K562 (cell line): ENCODE measurements at regions not wholly inside any gene's neighbourhood (a gene's known extent, or its start where the extent isn't known, plus 50 kb on each side); places are given as distances from the start of the nearest gene placed in this dataset.

Source experiments
- ATAC-seq: fragments of 200-7000 bp; cut with Tn5 transposase; 3 replicates; pipeline ENCODE4 v1.9.1; 2020; ENCODE audit warnings: moderate library complexity
- BruUV-seq: library from RNA; stranded (reverse); fragments of 400-500 nt; replicated peaks from 2 replicates; lab custom pipeline; 2021; lab: Mats Ljungman, UMichigan
- CTCF ChIA-PET: fragments of 300-600 bp; formaldehyde crosslinking; extraction: SDS; loops from one replicate; lab custom pipeline; 2021; ENCODE audit warnings: low intra/inter-chr PET ratio; lab: Yijun Ruan, JAX
- POLR2A ChIA-PET: fragments of 300-600, 350-650 bp; sonication (Branson Sonifier 250); formaldehyde crosslinking; extraction: SDS; loops from one replicate; lab custom pipeline; 2021; ENCODE audit warnings: antibody characterized with exemption, inconsistent platforms; lab: Yijun Ruan, JAX
- DNase-seq, 4 experiments: peaks; one replicate each; pipeline versions ENCODE4 v3.0.0 to v3.0.0-alpha.2; 2011 to 2018; ENCODE audit warnings: low spot score in 3 of 4, mixed read lengths in 3 of 4; ENCODE audit errors: extremely low read depth in 1 of 4
- FAIRE-seq: peaks from 2 replicates; lab custom pipeline; 2011; peaks lifted over from hg19 to GRCh38; lab: Jason Lieb, UNC
- H2AFZ ChIP-seq: 2 replicates; pipeline ENCODE4 v1.6.0; 2011; ENCODE audit warnings: low read depth, low read length, control low read depth, inconsistent platforms
- H3K27ac ChIP-seq: fragments of 200-600 bp; 3 replicates; pipeline ENCODE4 v1.8.0; 2011; ENCODE audit warnings: low read depth, mild to moderate bottlenecking, control low read depth, inconsistent platforms, low read length, moderate library complexity, mixed read lengths; ENCODE audit errors: extremely low read depth
- H3K27me3 ChIP-seq, 2 experiments: fragments of 300-600 bp in 1 of 2; 2 replicates in 1 of 2; 3 replicates in 1 of 2; pipeline versions ENCODE4 v1.6.0 to v1.8.0; 2011; ENCODE audit warnings: inconsistent platforms in 2 of 2, low read length in 2 of 2, mild to moderate bottlenecking in 1 of 2, mixed read lengths in 1 of 2, moderate library complexity in 1 of 2; ENCODE audit not compliant: control insufficient read depth in 2 of 2, insufficient read depth in 2 of 2
- H3K36me3 ChIP-seq: fragments of 300-600 bp; 3 replicates; pipeline ENCODE4 v1.8.0; 2011; ENCODE audit warnings: mild to moderate bottlenecking, low read length, inconsistent platforms; ENCODE audit not compliant: control insufficient read depth, insufficient read depth
- H3K4me1 ChIP-seq, 2 experiments: fragments of 200-600 bp in 1 of 2; replicated peaks in 1 of 2; 2 replicates in 1 of 2; 3 replicates in 1 of 2; pipeline versions ENCODE4 v1.5.1 to v1.8.0; 2011; ENCODE audit warnings: inconsistent platforms in 2 of 2, low read length in 2 of 2, mild to moderate bottlenecking in 1 of 2, mixed read lengths in 1 of 2, moderate library complexity in 1 of 2; ENCODE audit not compliant: control insufficient read depth in 2 of 2, insufficient read depth in 2 of 2
- H3K4me2 ChIP-seq: 2 replicates; pipeline ENCODE4 v1.6.1; 2011; ENCODE audit warnings: low read length, control low read depth, inconsistent platforms, mixed read lengths; ENCODE audit not compliant: insufficient read depth
- H3K4me3 ChIP-seq: fragments of 200-600 bp; sonication (generic), shearing (Covaris generic); 2 replicates; pipeline ENCODE4 v1.5.1; 2016; ENCODE audit warnings: control low read depth, inconsistent platforms
- H3K79me2 ChIP-seq: fragments of 200-600 bp; 3 replicates; pipeline ENCODE4 v1.8.0; 2011; ENCODE audit warnings: low read length, inconsistent platforms; ENCODE audit not compliant: control insufficient read depth, insufficient read depth
- H3K9ac ChIP-seq, 2 experiments: 2 replicates each; pipeline versions ENCODE4 v1.6.0 to v1.6.1; 2011; ENCODE audit warnings: low read depth in 2 of 2, low read length in 2 of 2, control low read depth in 1 of 2, inconsistent platforms in 1 of 2, mild to moderate bottlenecking in 1 of 2, mixed read lengths in 1 of 2; ENCODE audit not compliant: insufficient read depth in 1 of 2
- H3K9me1 ChIP-seq: one replicate; pipeline ENCODE4 v1.6.0; 2011; ENCODE audit warnings: inconsistent platforms, mild to moderate bottlenecking, low read length, moderate library complexity; ENCODE audit not compliant: control insufficient read depth, insufficient read depth
- H3K9me3 ChIP-seq: replicated peaks from 2 replicates; pipeline ENCODE4 v1.5.1; 2011; ENCODE audit warnings: low read depth, low read length, inconsistent platforms; ENCODE audit not compliant: control insufficient read depth, insufficient read depth
- H4K20me1 ChIP-seq: replicated peaks from 2 replicates; pipeline ENCODE4 v1.6.1; 2011; ENCODE audit warnings: low read length, inconsistent platforms, mixed read lengths; ENCODE audit not compliant: control insufficient read depth, insufficient read depth
- BCOR ChIP-seq: fragments of 450-650 bp; IDR thresholded peaks from 2 replicates; pipeline ENCODE4 v1.6.1; 2016
- DPF2 ChIP-seq: fragments of 450-650 bp; IDR thresholded peaks from 2 replicates; pipeline ENCODE4 v1.6.1; 2016
- ELF1 ChIP-seq: fragments of 200-800 bp; sonication (Bioruptor generic); IDR thresholded peaks from 2 replicates; pipeline ENCODE4 v1.6.1; 2016; ENCODE audit warnings: missing genetic modification characterization, missing compliant biosample characterization
- ETV1 ChIP-seq: fragments of 450-650 bp; conservative IDR thresholded peaks from 2 replicates; pipeline ENCODE4 v1.6.1; 2016; ENCODE audit warnings: missing genetic modification characterization, control low read depth, low read depth, missing compliant biosample characterization
- FOXA3 ChIP-seq, 2 experiments: fragments of 450-650 bp in 1 of 2; sonication (generic) in 1 of 2; formaldehyde crosslinking; IDR thresholded peaks in 1 of 2; conservative IDR thresholded peaks in 1 of 2; 2 replicates each; pipeline versions ENCODE4 v1.4.0 to v1.8.0; 2020 to 2022; ENCODE audit warnings: mild to moderate bottlenecking in 2 of 2, missing genetic modification reagents in 1 of 2
- GATAD2B ChIP-seq: fragments of 450-650 bp; IDR thresholded peaks from 2 replicates; pipeline ENCODE4 v1.6.1; 2017; ENCODE audit warnings: mild to moderate bottlenecking, borderline replicate concordance
- RBFOX2 ChIP-seq: fragments of 200-400 bp; formaldehyde crosslinking; IDR thresholded peaks from 2 replicates; pipeline ENCODE4 v1.6.1; 2017; ENCODE audit warnings: low read depth, mild to moderate bottlenecking, low read length, moderate library complexity
- RBM15 ChIP-seq: fragments of 200-400 bp; formaldehyde crosslinking; IDR thresholded peaks from 2 replicates; pipeline ENCODE4 v1.6.1; 2018; ENCODE audit warnings: mild to moderate bottlenecking, low read length, moderate library complexity; ENCODE audit not compliant: insufficient read depth
- ZNF143 ChIP-seq: sonication (generic); formaldehyde crosslinking; IDR thresholded peaks from 2 replicates; pipeline ENCODE4 v1.9.0; 2022; ENCODE audit warnings: mild to moderate bottlenecking, missing genetic modification reagents
- WGBS: fragments of 100-300 bp; shearing (Covaris generic); methylation state at CpG from one replicate; pipeline ENCODE4 v1.1.6; 2016; ENCODE audit warnings: low coverage, mixed read lengths; ENCODE audit not compliant: insufficient coverage; ENCODE audit errors: missing lambda C conversion rate; 5-methylcytosine and 5-hydroxymethylcytosine counted together
- in situ Hi-C: fragments of 300-500 bp; cut with MboI; formaldehyde crosslinking; loops from 4 replicates; pipeline ENCODE4 v1.15.0; 2018; ENCODE audit warnings: inconsistent platforms, mixed read lengths
- intact Hi-C: fragments of 100-400 bp; cut with micrococcal nuclease; formaldehyde crosslinking; loops from 2 replicates; pipeline ENCODE4 v1.14.2; 2022
- TF ChIP-seq, protein P1 (sequence below): sonication (generic); formaldehyde crosslinking; IDR thresholded peaks from 2 replicates; pipeline ENCODE4 v1.4.0; 2020; ENCODE audit warnings: mild to moderate bottlenecking, missing genetic modification reagents
- TF ChIP-seq, protein P2 (sequence below): fragments of 450-650 bp; formaldehyde crosslinking; IDR thresholded peaks from 2 replicates; pipeline ENCODE4 v1.4.0; 2020; ENCODE audit warnings: mild to moderate bottlenecking, moderate library complexity
- TF ChIP-seq, protein P3 (sequence below): fragments of 250-450 bp; sonication (Bioruptor Pico); IDR thresholded peaks from 2 replicates; pipeline ENCODE4 v1.8.0; 2021; ENCODE audit warnings: moderate library complexity, mild to moderate bottlenecking, inconsistent platforms
- TF ChIP-seq, protein P4 (sequence below): sonication (generic); formaldehyde crosslinking; IDR thresholded peaks from 2 replicates; pipeline ENCODE4 v1.8.1; 2022; ENCODE audit warnings: missing genetic modification reagents

- TF ChIP-seq BCOR (no peak), GATAD2B (no peak)
- TF ChIP-seq, protein P1, sequence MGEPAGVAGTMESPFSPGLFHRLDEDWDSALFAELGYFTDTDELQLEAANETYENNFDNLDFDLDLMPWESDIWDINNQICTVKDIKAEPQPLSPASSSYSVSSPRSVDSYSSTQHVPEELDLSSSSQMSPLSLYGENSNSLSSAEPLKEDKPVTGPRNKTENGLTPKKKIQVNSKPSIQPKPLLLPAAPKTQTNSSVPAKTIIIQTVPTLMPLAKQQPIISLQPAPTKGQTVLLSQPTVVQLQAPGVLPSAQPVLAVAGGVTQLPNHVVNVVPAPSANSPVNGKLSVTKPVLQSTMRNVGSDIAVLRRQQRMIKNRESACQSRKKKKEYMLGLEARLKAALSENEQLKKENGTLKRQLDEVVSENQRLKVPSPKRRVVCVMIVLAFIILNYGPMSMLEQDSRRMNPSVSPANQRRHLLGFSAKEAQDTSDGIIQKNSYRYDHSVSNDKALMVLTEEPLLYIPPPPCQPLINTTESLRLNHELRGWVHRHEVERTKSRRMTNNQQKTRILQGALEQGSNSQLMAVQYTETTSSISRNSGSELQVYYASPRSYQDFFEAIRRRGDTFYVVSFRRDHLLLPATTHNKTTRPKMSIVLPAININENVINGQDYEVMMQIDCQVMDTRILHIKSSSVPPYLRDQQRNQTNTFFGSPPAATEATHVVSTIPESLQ (CRISPR knock-in tag) = no peak
These were observed 170.6 kb upstream of the RFX3 start (continued) for GRCh38 chr9:3696368-3696767.

DNA sequence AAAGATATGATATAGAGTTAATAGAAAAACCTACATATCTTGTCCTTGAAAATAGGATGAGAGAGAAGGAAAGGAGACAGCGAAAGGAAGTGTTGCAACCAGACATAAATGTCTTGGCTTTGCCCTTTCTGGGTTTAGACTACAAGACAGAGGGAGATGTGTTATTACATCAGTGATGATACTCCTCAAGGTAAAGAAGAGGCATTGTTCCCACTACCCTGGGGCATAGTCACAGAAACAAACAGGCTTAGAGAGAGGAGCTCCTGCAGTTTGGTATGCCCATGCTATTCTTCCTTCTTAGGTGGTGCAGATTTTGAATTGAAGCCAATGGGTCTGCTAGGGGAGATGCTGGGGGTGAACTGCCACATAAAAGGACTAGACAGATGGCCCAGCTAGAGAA lies 166.8 kb upstream of the RFX3 start:
- TF ChIP-seq, protein P2, sequence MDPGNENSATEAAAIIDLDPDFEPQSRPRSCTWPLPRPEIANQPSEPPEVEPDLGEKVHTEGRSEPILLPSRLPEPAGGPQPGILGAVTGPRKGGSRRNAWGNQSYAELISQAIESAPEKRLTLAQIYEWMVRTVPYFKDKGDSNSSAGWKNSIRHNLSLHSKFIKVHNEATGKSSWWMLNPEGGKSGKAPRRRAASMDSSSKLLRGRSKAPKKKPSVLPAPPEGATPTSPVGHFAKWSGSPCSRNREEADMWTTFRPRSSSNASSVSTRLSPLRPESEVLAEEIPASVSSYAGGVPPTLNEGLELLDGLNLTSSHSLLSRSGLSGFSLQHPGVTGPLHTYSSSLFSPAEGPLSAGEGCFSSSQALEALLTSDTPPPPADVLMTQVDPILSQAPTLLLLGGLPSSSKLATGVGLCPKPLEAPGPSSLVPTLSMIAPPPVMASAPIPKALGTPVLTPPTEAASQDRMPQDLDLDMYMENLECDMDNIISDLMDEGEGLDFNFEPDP (CRISPR knock-in tag) = no peak
- TF ChIP-seq DPF2 (no peak), FOXA3 (CRISPR knock-in tag; conservative IDR thresholded peaks at IDR 0.05 in 1 of 2, IDR thresholded peaks at IDR 0.05 in 1 of 2) (no peak), ETV1 (tag) (no peak), ELF1 (tag) (no peak), ZNF143 (CRISPR knock-in tag) (no peak), RBFOX2 (no peak), RBM15 (no peak)
- TF ChIP-seq, protein P3, sequence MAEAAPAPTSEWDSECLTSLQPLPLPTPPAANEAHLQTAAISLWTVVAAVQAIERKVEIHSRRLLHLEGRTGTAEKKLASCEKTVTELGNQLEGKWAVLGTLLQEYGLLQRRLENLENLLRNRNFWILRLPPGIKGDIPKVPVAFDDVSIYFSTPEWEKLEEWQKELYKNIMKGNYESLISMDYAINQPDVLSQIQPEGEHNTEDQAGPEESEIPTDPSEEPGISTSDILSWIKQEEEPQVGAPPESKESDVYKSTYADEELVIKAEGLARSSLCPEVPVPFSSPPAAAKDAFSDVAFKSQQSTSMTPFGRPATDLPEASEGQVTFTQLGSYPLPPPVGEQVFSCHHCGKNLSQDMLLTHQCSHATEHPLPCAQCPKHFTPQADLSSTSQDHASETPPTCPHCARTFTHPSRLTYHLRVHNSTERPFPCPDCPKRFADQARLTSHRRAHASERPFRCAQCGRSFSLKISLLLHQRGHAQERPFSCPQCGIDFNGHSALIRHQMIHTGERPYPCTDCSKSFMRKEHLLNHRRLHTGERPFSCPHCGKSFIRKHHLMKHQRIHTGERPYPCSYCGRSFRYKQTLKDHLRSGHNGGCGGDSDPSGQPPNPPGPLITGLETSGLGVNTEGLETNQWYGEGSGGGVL (CRISPR knock-in tag) = no peak
- TF ChIP-seq, protein P4, sequence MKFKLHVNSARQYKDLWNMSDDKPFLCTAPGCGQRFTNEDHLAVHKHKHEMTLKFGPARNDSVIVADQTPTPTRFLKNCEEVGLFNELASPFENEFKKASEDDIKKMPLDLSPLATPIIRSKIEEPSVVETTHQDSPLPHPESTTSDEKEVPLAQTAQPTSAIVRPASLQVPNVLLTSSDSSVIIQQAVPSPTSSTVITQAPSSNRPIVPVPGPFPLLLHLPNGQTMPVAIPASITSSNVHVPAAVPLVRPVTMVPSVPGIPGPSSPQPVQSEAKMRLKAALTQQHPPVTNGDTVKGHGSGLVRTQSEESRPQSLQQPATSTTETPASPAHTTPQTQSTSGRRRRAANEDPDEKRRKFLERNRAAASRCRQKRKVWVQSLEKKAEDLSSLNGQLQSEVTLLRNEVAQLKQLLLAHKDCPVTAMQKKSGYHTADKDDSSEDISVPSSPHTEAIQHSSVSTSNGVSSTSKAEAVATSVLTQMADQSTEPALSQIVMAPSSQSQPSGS (CRISPR knock-in tag) = no peak

More for the DNA sequence above, 166.8 kb upstream of the RFX3 start:
- H3K4me1 ChIP-seq = no peaks in the 10 kb centered on the region
- H3K27ac ChIP-seq = no peak overlapping the region
- BruUV-seq = no TSS peak
- in situ Hi-C loops (loop anchor here (25.0 kb wide), 1 partner anchor 230 kb away; no protein-coding TSS in a partner anchor), intact Hi-C loops (no loop called here)
- no peak overlapping the region for H3K4me3 ChIP-seq
- POLR2A ChIA-PET = no interaction called here
- no peaks in the 10 kb centered on the region for H3K27me3 ChIP-seq
- H2AFZ ChIP-seq = no peak overlapping the region
- H3K4me2 ChIP-seq = no peak overlapping the region
- DNase-seq (no peak), FAIRE-seq (no peak), ATAC-seq (no peak)
- no peaks in the 10 kb centered on the region for H4K20me1 ChIP-seq
- CTCF ChIA-PET = no interaction called here
- H3K36me3 ChIP-seq = no peaks in the 10 kb centered on the region
- WGBS = 0% methylated on average over 1 of the region's 1 CpG
- no peaks in the 10 kb centered on the region for H3K9me3 ChIP-seq
- no peaks in the 10 kb centered on the region for H3K79me2 ChIP-seq
- H3K9ac ChIP-seq = no peak overlapping the region
- no peaks in the 10 kb centered on the region for H3K9me1 ChIP-seq
